ENCODE measurements at regions not wholly inside any gene's neighbourhood (a gene's known extent, or its start where the extent isn't known, plus 50 kb on each side); places are given as distances from the start of the nearest gene placed in this dataset.
A peak's percentile ranks its signal among the peaks of the same experiment; 100 is the strongest.
"Not testable (repeated sequence)": the region's sequence is repeated elsewhere in the genome, so short reads cannot be mapped to it uniquely, and the experiment has no call there.

- DNase-seq, result no peak
Measured at GRCh38 chr2:106339609-106340008, 128.6 kb downstream of the RGPD3 start.

GRCh38 chr2:106339132-106339531 is 129.1 kb downstream of the RGPD3 start:
- DNase-seq, result no peak

- no peak for DNase-seq
Measured at GRCh38 chr2:106338043-106338442, 130.2 kb downstream of the RGPD3 start.

- no peak for DNase-seq
Measured at GRCh38 chr2:106336737-106337136, 131.5 kb downstream of the RGPD3 start.

DNA sequence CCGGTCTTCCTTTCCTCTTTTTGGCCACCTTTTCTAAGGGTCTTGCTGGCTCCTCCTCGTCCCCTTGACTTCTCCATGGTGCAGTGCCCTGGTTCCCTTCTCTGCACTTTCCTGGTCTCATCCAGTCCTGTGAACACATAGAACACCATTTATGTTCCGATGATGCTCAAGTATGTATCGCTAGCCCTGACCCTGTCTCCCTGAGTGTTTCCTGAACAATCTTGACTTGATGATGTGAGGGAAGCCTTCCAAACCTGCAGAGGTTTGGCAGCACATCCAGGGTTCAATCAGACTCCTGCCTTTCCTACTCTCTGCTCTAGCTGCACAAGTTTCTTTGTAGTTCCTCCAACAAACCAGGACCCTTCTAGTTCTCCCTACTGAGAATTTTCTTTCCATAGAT is 132.1 kb downstream of the RGPD3 start:
- no peak for DNase-seq

DNA sequence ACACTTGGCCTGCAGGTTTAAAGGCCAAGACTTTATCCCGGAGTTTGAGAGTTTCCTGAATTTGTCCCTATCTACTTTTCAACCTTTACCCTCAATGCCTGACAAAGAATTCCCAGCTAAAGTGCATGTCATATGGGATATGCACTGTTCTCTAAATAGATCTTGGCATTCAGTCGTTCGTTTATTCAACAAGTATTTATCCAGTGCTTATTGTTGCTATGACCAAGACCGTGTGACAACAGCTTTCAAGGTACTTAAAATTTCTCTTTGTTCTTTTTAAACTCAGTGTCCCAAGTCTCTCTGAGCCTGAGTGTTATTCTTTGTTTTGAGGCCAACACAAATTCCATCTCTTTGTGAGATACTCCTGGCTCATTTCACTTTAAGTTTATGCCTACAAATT is 133.4 kb downstream of the RGPD3 start:
- DNase-seq, result no peak

- not testable (repeated sequence) for DNase-seq
Measured at GRCh38 chr2:106333253-106333873, 134.8 kb downstream of the RGPD3 start.

DNA sequence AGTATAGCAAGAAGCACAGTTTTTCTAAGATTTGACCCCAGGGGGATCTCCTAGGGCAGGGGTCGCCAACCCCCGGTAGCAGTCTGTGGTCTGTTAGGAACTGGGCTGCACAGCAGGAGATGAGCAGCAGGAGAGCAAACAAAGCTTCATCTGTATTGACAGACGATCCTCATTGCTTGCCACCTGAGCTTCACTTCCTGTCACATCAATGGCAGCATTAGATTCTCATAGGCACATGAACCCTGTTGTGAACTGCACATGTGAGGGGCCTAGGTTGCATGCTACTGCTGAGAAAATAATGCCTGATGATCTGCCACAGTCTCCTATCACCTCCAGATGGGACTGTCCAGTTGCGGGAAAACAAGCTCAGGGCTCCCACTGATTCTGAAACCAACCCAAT is 136.2 kb downstream of the RGPD3 start:
- no peak for DNase-seq

DNA sequence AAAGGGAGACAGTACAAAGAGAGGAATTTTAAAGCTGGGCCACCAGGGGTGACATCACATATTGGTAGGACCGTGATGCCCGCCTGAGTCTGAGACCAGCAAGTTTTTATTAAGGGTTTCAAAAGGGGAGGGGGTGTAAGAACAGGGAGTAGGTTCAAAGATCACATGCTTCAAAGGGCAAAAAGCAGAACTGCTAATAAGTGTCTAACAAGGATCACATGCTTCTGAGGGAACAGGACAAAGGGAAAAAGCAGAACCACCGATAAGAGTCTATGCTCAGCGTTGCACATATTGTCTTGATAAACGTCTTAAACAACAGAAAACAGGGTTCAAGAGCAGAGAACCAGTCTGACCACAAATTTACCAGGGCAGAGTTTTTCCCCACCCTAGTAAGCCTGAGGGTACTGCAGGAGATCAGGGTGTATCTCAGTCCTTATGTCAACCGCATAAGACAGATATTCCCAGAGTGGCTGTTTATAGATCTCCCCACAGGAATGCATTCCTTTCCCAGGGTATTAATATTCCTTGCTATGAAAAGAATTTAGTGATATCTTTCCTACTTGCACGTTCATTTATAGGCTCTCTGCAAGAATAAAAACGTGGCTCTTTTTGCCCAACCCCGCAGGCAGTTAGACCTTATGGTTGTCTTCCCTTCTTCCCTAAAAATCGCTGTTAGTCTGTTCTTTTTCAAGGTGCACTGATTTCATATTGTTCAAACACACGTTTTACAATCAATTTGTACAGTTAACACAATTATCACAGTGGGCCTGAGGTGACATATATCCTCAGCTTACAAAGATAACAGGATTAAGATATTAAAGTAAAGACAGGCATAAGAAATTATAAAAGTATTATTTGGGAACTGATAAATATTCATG is 136.5 kb upstream of the UXS1 start:
- DNase-seq, result peak; percentile 78

DNA sequence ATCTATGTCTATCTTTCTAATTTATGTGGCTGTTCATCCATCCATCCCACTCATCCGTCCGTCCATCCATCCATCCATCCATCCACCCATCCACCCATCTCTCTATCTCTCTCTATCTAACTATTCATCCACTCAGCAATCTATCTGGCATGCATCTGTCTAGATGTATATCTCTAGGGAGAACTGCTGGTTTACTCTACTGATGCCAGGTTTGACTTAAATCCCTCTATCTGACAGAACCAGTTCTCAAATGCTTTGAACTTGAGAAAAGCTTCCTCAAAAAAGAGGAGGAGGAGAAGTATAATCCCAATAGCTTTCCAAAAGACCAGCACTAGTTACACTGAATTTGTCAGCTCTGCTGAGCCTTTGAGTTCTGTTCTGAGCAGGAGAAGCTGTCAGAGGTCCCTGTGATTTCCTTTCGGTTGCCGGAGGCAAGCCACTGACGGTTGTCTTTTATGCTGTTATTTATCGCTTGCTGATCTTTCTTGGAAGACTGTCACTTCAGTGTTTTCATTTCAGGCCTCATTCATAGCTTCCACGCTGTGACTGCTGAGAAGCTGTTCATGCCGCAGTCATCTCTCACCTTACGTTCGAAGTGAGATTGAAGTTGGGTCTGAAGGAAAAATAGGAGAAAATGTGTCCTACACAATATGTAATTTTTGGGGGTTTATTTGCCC is 129.4 kb upstream of the UXS1 start:
- no peak for DNase-seq

- DNase-seq, result no peak
Measured at GRCh38 chr2:106322281-106322680, 128.2 kb upstream of the UXS1 start.

DNA sequence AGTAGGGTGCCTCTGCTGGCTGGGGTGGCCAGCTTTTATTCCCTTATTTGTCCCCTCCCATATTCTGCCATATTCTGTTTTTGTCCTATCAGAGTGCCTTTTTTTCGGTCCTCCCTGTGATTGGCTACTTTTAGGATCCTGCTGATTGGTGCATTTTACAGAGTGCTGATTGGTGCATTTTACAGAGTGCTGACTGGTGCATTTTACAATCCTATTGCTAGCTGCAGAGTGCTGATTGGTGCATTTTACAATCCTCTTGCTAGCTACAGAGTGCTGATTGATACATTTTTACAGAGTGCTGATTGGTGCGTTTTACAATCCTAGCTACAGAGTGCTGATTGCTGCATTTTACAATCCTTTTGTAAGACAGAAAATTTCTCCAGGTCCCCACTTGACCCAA is 126.3 kb upstream of the UXS1 start:
- not testable (repeated sequence) for DNase-seq

DNA sequence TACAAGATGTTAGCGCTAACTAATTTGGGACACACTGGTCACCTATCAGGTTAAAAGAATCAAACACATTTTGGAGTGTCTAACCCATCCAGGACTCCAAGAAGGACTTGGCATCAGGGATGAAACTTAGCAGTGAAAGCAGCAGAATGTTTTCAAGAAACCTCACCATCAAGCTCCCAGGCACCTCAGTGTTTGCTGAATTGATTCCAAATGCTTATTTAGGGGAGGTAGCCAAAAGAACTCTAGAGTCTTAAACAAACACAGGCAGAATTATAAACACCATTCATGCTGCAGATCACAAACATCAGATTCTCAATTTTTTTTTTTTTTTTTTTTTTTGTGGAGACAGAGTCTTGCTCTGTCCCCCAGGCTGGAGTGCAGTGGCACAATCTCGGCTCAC is 122.8 kb upstream of the UXS1 start:
- no peak for DNase-seq

- peak; percentile 87 for DNase-seq
Measured at GRCh38 chr2:106314444-106314843, 120.3 kb upstream of the UXS1 start.

DNA sequence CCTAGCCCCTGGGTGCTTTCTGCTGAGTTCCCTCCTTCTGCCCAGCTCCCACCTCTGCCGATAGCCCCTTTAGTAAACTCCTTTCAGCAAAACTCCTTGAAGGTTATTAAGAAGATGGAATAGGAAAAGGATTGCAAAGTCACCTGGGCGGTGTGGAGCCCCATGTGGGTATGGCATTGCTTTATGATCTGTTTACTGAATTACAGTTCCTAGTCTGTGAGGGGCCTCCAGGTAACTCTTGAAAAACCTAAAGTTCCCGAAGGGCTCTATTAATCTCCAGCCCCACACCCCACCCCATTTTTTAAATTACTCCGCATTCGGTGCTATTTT is 116.9 kb upstream of the UXS1 start:
- DNase-seq, result no peak

DNA sequence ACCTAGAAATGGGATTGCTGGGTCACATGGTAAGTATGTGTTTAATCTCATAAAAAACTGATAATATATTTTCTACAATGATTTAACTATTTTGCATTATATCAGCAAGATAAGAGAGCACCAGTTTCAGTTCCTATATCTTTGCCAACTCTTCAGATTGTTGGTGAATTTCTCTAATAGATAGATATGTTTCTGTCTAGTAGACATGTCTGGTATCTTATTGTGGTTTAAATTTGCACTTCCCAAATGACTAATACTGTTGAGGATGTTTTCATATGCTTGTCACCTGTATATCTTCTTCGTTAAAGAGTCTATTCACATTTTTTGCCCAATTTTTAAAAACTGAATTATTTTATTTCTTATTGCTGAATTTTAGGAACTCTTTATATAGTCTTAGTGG is 113.8 kb upstream of the UXS1 start:
- no peak for DNase-seq

DNA sequence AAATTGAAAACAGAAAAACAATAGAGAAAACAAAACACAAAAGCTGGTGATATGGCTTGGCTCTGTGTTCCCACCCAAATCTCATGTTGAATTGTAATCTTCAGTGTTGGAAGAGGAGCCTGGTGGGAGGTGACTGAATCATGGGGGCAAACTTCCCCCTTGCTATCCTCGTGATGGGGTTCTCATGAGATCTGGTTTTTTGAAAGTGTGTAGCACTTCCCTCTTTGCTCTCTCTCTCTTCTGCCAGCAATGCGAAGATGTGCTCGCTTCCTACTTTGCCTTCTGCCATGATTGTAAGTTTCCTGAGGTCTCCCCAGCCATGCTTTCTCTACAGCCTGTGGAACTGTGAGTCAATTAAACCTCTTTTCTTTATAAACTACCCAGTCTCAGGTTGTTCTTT is 112.3 kb upstream of the UXS1 start:
- DNase-seq, result peak; percentile 6

DNA sequence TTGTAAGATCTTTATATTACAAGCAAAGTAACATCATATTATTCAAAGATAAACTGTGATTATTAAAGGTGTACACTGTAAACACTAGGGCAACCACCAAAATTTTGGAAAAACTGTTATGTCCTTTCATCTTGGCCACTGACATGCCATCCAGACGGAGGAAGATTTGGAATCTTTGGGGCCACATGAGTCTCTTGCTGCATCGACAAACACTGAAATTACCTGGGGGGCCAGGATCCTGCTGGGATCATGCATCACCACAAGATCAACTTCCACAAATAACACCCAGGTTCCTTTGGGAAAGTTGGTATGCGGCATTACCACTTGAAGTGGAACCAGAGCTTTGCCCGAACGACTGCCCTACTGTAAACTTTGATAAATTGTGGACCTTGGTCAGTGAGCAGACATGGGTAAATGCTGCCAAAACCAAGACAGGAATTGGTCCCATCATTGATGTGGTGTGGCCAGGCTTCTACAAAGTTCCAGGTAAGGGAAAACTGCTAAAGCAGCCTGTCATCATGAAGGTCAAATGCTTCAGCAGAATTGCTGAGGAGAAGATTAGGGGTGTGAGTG is 110.6 kb upstream of the UXS1 start:
- DNase-seq, result no peak

DNA sequence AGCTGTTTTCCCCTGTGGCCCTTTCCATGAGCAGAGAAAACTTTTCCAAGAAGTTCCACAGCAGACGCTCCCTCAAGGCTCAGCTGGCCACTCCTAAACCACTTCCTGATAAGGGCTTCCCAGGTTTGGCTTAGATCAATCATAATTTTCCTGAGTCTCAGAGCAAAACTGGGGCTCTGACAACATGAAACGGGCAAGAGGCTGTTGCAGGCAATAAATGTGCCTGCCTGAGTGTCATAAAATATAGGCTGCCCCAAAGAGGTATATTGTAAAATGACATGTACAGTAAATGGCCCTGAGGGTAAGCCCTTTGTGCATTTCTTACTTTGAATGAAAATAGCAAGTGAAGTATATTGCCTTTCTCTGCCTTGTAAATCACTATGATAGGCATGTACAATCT is 105.6 kb upstream of the UXS1 start:
- DNase-seq, result no peak

DNA sequence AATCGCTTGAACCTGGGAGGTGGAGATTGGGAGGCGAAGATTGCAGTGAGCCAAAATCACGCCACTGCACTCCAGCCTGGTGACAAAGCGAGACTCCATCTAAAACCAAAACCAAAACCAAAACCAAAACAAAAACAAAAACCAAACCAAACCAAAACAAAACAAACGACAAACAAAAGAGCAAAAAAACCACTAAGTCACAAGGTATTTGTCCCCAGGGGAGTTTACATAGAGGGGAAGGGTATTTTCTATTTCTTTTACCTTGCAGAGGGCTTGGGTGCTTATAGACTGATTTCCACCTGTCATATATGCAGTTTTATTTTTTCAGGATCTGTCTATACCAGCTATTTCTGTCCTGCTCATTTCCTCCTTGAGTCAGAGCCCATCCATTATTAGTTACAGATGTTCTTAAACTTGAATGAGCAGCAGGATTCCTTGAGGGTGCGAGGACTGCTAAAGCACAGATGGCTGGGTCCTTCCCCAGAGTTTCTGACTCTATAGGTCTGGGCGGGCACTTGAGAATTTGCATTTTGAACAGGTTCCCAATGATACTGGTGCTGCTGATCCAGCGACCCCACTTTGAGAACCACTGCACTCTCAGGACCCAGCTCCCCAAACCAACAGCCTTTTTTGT is 102.2 kb upstream of the UXS1 start:
- no peak for DNase-seq

DNA sequence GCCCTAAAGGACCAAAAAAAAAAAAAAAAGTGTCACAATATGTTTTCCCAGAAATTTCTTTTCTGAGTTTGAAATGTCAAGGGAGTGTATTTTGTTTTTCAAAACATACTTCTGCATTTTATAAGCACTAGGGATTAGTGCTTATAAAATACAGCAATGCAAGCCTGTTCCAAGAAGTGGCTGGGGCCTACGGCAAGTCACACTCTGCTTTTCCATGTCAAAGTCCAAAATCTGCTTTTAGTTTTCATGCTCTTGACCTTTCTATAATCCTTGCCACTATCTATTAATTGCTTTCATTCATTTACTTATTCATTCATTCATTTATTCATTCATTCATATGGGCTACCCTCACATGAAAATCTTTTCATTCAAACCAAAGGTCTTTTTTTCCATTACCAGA is 100.1 kb upstream of the UXS1 start:
- DNase-seq, result no peak

DNA sequence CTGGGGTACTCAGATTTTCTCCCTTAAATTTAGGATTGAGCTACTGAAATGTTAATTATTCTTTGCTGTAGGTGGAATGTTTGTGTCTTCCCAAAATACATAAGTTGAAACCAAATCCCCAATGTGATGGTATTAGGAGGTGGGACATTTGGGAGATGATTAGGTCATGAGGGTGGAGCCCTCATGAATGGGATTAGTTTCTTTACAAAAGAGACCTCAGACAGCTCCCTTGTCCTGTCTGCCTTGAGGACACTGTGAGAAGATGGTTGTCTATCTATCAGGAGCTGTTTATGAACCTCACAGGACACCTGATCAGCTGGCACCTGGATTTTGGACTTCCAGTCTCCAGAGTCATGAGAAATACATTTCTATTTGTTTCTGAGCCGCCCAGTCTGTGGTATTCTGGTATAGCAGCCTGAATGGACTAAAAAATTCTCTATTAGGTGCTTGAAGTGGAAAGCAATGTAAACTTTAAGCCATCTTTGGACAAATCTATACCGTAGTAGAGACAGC is 99.2 kb upstream of the UXS1 start:
- DNase-seq, result no peak

GRCh38 chr2:106292627-106293026 is 98.5 kb upstream of the UXS1 start:
- DNase-seq, result no peak

All from hematopoietic multipotent progenitor cell treated with erythropoietin and hydrocortisone succinate and interleukin-3 and kit ligand, for 4 days (in vitro differentiated cells).